ENCODE measurements at regions not wholly inside any gene's neighbourhood (a gene's known extent, or its start where the extent isn't known, plus 50 kb on each side); places are given as distances from the start of the nearest gene placed in this dataset.
A peak's percentile ranks its signal among the peaks of the same experiment; 100 is the strongest.

- Histone ChIP-seq H3K9me3 (no peaks in the 10 kb centered on the region), H3K27me3 (no peaks in the 10 kb centered on the region), H3K27ac (no peak overlapping the region), H3K4me3 (no peak overlapping the region), H3K4me1 (no peaks in the 10 kb centered on the region), H3K36me3 (no peaks in the 10 kb centered on the region)
- no peak for TF ChIP-seq CTCF (IDR thresholded peaks at IDR 0.05)
- no peak for DNase-seq
Measured at GRCh38 chr10:8437896-8438295, 383.4 kb downstream of the GATA3 start.

- Histone ChIP-seq H3K27me3 (no peaks in the 10 kb centered on the region), H3K36me3 (no peaks in the 10 kb centered on the region), H3K4me3 (no peak overlapping the region), H3K9me3 (no peaks in the 10 kb centered on the region), H3K27ac (no peak overlapping the region), H3K4me1 (no peaks in the 10 kb centered on the region)
- TF ChIP-seq CTCF (IDR thresholded peaks at IDR 0.05) = no peak
- no peak for TF ChIP-seq POLR2A (IDR thresholded peaks at IDR 0.05)
- DNase-seq = no peak
Measured at GRCh38 chr10:8438603-8439002, 384.1 kb downstream of the GATA3 start.

GRCh38 chr10:8439040-8439439 is 384.6 kb downstream of the GATA3 start:
- Histone ChIP-seq H3K4me3 (no peak overlapping the region), H3K9me3 (no peaks in the 10 kb centered on the region), H3K27ac (no peak overlapping the region), H3K27me3 (no peaks in the 10 kb centered on the region), H3K36me3 (no peaks in the 10 kb centered on the region), H3K4me1 (no peaks in the 10 kb centered on the region)
- no peak for DNase-seq
- TF ChIP-seq POLR2A (IDR thresholded peaks at IDR 0.05) = no peak
- no peak for TF ChIP-seq CTCF (IDR thresholded peaks at IDR 0.05)

- Histone ChIP-seq H3K4me3 (no peak overlapping the region), H3K27me3 (no peaks in the 10 kb centered on the region), H3K36me3 (no peaks in the 10 kb centered on the region), H3K4me1 (no peaks in the 10 kb centered on the region), H3K9me3 (no peaks in the 10 kb centered on the region), H3K27ac (no peak overlapping the region)
- peak in 1 of 3 donors; percentile 50 for DNase-seq
- TF ChIP-seq CTCF (IDR thresholded peaks at IDR 0.05) (no peak), POLR2A (IDR thresholded peaks at IDR 0.05) (no peak)
Measured at GRCh38 chr10:8444630-8445029, 390.1 kb downstream of the GATA3 start.

- H3K36me3 ChIP-seq = no peaks in the 10 kb centered on the region
- H3K27ac ChIP-seq = no peak overlapping the region
- H3K9me3 ChIP-seq = no peaks in the 10 kb centered on the region
- TF ChIP-seq CTCF (IDR thresholded peaks at IDR 0.05) = no peak
- TF ChIP-seq POLR2A (IDR thresholded peaks at IDR 0.05) = no peak
- DNase-seq = no peak
- H3K27me3 ChIP-seq = no peaks in the 10 kb centered on the region
- no peaks in the 10 kb centered on the region for H3K4me1 ChIP-seq
- no peak overlapping the region for H3K4me3 ChIP-seq
Measured at GRCh38 chr10:8445353-8445752, 390.9 kb downstream of the GATA3 start.

GRCh38 chr10:8449909-8450308 is 395.4 kb downstream of the GATA3 start:
- no peak overlapping the region for H3K4me3 ChIP-seq
- DNase-seq = no peak
- no peaks in the 10 kb centered on the region for H3K9me3 ChIP-seq
- no peaks in the 10 kb centered on the region for H3K27me3 ChIP-seq
- H3K4me1 ChIP-seq = no peaks in the 10 kb centered on the region
- H3K27ac ChIP-seq = no peak overlapping the region
- no peak for TF ChIP-seq POLR2A (IDR thresholded peaks at IDR 0.05)
- no peak for TF ChIP-seq CTCF (IDR thresholded peaks at IDR 0.05)
- no peaks in the 10 kb centered on the region for H3K36me3 ChIP-seq
